PC-9 (cell line): ENCODE measurements at regions not wholly inside any gene's neighbourhood (a gene's known extent, or its start where the extent isn't known, plus 50 kb on each side); places are given as distances from the start of the nearest gene placed in this dataset.

Experiments
- EZH2 ChIP-seq: fragments of 200-600 bp; sonication (generic); IDR thresholded peaks from 2 replicates; pipeline ENCODE4 v1.8.0; 2017; ENCODE audit warnings: antibody characterized with exemption, low read depth
- TF ChIP-seq, protein P1 (sequence below): fragments of 200-600 bp; sonication (generic); conservative IDR thresholded peaks from 2 replicates; pipeline ENCODE4 v1.6.1; 2017; ENCODE audit warnings: mixed run types, antibody characterized with exemption, mild to moderate bottlenecking, moderate library complexity

DNA sequence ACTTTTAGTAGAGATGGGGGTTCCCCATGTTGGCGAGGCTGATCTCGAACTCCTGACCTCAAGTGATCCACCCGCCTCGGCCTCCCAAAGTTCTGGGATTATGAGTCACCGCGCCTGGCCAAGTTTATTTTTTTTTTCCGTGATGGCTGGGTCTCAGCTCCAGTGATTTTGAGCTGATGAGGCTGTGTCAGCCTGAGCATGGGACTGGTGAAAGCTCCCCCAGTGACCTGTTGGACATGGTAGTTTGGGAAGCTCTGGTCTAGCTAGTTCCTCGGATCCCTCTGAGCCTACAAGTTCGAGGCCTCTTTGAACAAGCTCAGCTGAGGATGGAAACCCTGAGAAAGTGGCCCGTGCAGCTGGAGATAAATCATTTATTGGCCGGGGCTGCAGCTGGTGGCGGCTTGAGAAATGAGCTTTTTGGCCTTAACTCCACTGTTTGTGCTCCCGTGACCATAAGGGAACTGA, 126.8 kb downstream of the SNX5 start:
- TF ChIP-seq, protein P1, sequence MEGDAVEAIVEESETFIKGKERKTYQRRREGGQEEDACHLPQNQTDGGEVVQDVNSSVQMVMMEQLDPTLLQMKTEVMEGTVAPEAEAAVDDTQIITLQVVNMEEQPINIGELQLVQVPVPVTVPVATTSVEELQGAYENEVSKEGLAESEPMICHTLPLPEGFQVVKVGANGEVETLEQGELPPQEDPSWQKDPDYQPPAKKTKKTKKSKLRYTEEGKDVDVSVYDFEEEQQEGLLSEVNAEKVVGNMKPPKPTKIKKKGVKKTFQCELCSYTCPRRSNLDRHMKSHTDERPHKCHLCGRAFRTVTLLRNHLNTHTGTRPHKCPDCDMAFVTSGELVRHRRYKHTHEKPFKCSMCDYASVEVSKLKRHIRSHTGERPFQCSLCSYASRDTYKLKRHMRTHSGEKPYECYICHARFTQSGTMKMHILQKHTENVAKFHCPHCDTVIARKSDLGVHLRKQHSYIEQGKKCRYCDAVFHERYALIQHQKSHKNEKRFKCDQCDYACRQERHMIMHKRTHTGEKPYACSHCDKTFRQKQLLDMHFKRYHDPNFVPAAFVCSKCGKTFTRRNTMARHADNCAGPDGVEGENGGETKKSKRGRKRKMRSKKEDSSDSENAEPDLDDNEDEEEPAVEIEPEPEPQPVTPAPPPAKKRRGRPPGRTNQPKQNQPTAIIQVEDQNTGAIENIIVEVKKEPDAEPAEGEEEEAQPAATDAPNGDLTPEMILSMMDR, result no peak
- TF ChIP-seq EZH2, result no peak
